8988T (cell line): ENCODE measurements at regions not wholly inside any gene's neighbourhood (a gene's known extent, or its start where the extent isn't known, plus 50 kb on each side); places are given as distances from the start of the nearest gene placed in this dataset.
A peak's percentile ranks its signal among the peaks of the same experiment; 100 is the strongest.
"Not testable (repeated sequence)": the region's sequence is repeated elsewhere in the genome, so short reads cannot be mapped to it uniquely, and the experiment has no call there.

Experiments
- DNase-seq: peaks from one replicate; pipeline ENCODE4 v3.0.0; 2011

- DNase-seq, result no peak
Observed at GRCh38 chr5:130436430-130436829, 532.2 kb downstream of the CHSY3 start.

- no peak for DNase-seq
Observed at GRCh38 chr5:130427222-130427955, 523.1 kb downstream of the CHSY3 start.

- no peak for DNase-seq
Observed at GRCh38 chr5:130425424-130425823, 521.2 kb downstream of the CHSY3 start.

GRCh38 chr5:130424341-130424740, 520.1 kb downstream of the CHSY3 start:
- no peak for DNase-seq

- no peak for DNase-seq
Observed at GRCh38 chr5:130402906-130403305, 498.6 kb downstream of the CHSY3 start.

- peak; percentile 15 for DNase-seq
Observed at GRCh38 chr5:130400091-130400490, 495.8 kb downstream of the CHSY3 start.

- DNase-seq, result no peak
Observed at GRCh38 chr5:130398825-130399224, 494.6 kb downstream of the CHSY3 start.

- not testable (repeated sequence) for DNase-seq
Observed at GRCh38 chr5:130397727-130398126, 493.5 kb downstream of the CHSY3 start.

GRCh38 chr5:130397132-130397531, 492.9 kb downstream of the CHSY3 start:
- DNase-seq, result no peak

GRCh38 chr5:130391727-130392264, 487.5 kb downstream of the CHSY3 start:
- not testable (repeated sequence) for DNase-seq

GRCh38 chr5:130386155-130386554, 481.9 kb downstream of the CHSY3 start:
- no peak for DNase-seq

GRCh38 chr5:130385656-130386055, 481.4 kb downstream of the CHSY3 start:
- no peak for DNase-seq

- DNase-seq, result no peak
Observed at GRCh38 chr5:130365956-130366355, 461.7 kb downstream of the CHSY3 start.

- no peak for DNase-seq
Observed at GRCh38 chr5:130350131-130350530, 445.9 kb downstream of the CHSY3 start.

- DNase-seq, result no peak
Observed at GRCh38 chr5:130337179-130337888, 433.1 kb downstream of the CHSY3 start.

GRCh38 chr5:130335117-130335516, 430.9 kb downstream of the CHSY3 start:
- DNase-seq, result no peak

- peak; percentile 7 for DNase-seq
Observed at GRCh38 chr5:130333089-130333488, 428.8 kb downstream of the CHSY3 start.

- no peak for DNase-seq
Observed at GRCh38 chr5:130331332-130331731, 427.1 kb downstream of the CHSY3 start.

- no peak for DNase-seq
Observed at GRCh38 chr5:130324953-130325671, 420.8 kb downstream of the CHSY3 start.

- DNase-seq, result no peak
Observed at GRCh38 chr5:130323804-130324454, 419.7 kb downstream of the CHSY3 start.

GRCh38 chr5:130321931-130322330, 417.7 kb downstream of the CHSY3 start:
- no peak for DNase-seq

- DNase-seq, result no peak
Observed at GRCh38 chr5:130316971-130317680, 412.9 kb downstream of the CHSY3 start.
